ENCODE measurements at regions not wholly inside any gene's neighbourhood (a gene's known extent, or its start where the extent isn't known, plus 50 kb on each side); places are given as distances from the start of the nearest gene placed in this dataset.

- TF ChIP-seq YY1 (IDR thresholded peaks at IDR 0.05; ENCODE audit: insufficient read depth, insufficient read length) (no peak), ZNF274 (IDR thresholded peaks at IDR 0.05; ENCODE audit: low read depth, low read length) (no peak), SUZ12 (IDR thresholded peaks at IDR 0.05; ENCODE audit: extremely low read depth, insufficient read depth, insufficient read length) (no peak)
Observed at GRCh38 chr9:11500780-11501179, 888.0 kb upstream of the PTPRD start.
